ENCODE measurements at regions not wholly inside any gene's neighbourhood (a gene's known extent, or its start where the extent isn't known, plus 50 kb on each side); places are given as distances from the start of the nearest gene placed in this dataset.
"Not testable (repeated sequence)": the region's sequence is repeated elsewhere in the genome, so short reads cannot be mapped to it uniquely, and the experiment has no call there.

DNA sequence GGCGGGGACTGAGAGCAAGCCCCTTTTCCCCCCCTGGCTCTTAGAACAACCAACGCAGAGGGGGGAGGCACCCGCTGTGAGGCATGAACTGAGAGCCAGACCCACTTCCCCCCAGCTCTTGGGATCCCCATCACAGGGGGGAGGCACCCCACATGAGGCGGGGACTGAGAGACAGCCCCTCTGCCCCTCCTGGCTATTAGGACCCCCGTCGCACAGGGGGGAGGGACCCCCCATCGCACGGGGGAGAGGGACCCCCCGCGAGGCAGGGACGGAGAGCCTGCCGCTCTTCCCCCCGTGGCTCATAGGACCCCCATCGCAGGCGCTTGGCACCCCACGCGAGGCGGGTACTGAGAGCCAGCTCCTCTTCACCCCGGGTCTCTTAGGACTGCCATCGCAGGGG lies 195.8 kb upstream of the PZP start:
- Histone ChIP-seq H3K4me2 (ENCODE audit: low read depth, low read length) (no peak overlapping the region), H2AFZ (ENCODE audit: low read length) (no peak overlapping the region), H3K79me2 (ENCODE audit: insufficient read depth, low read length) (no peaks in the 10 kb centered on the region), H3K27ac (ENCODE audit: extremely low read length, insufficient read depth, low read length) (no peak overlapping the region), H3K4me3 (replicated peaks in 1 of 3; ENCODE audit: insufficient read depth in 1 of 3, low read depth in 2 of 3, low read length in 3 of 3) (no peak overlapping the region), H3K27me3 (ENCODE audit: control insufficient read depth in 1 of 2, insufficient read depth in 2 of 2, low read length in 2 of 2) (no peaks in the 10 kb centered on the region), H4K20me1 (ENCODE audit: insufficient read depth, low read length) (no peaks in the 10 kb centered on the region), H3K9ac (ENCODE audit: insufficient read depth, low read depth, low read length) (no peak overlapping the region), H3K36me3 (replicated peaks in 1 of 2; ENCODE audit: control insufficient read depth in 1 of 2, insufficient read depth in 2 of 2, low read length in 2 of 2) (no peaks in the 10 kb centered on the region), H3K4me1 (ENCODE audit: insufficient read depth, low read length) (0 out of 2 replicates have a peak, but pooled peaks cover 8% of the 10 kb centered on the region), H3K9me3 (ENCODE audit: low read length) (no peaks in the 10 kb centered on the region)
- DNase-seq (ENCODE audit: low spot score), result no peak
- intact Hi-C loops (cut with micrococcal nuclease; ENCODE audit: unreplicated experiment) (no loop called here), in situ Hi-C loops (cut with HindIII; ENCODE audit: extremely low pct_ligation_motif_present, low pct_unique_long_range_greater_than_20kb) (no loop called here)
- no CpG with 5 or more reads among the region's 20 CpGs for WGBS (ENCODE audit: low lambda C conversion rate)
- ChIA-PET CTCF (ENCODE audit: low intra/inter-chr PET ratio, low total read pairs) (no interaction called here), POLR2A (no interaction called here)
- FAIRE-seq, result no peak
- no peak; the same call in 1 of the 3 replicates for ATAC-seq
- TF ChIP-seq RXRA (CRISPR knock-in tag; IDR thresholded peaks at IDR 0.05) (no peak), KAT8 (CRISPR knock-in tag; IDR thresholded peaks at IDR 0.05) (no peak), ZNF879 (CRISPR knock-in tag; IDR thresholded peaks at IDR 0.05) (no peak)
- no TSS peak for BruUV-seq (replicated peaks)

DNA sequence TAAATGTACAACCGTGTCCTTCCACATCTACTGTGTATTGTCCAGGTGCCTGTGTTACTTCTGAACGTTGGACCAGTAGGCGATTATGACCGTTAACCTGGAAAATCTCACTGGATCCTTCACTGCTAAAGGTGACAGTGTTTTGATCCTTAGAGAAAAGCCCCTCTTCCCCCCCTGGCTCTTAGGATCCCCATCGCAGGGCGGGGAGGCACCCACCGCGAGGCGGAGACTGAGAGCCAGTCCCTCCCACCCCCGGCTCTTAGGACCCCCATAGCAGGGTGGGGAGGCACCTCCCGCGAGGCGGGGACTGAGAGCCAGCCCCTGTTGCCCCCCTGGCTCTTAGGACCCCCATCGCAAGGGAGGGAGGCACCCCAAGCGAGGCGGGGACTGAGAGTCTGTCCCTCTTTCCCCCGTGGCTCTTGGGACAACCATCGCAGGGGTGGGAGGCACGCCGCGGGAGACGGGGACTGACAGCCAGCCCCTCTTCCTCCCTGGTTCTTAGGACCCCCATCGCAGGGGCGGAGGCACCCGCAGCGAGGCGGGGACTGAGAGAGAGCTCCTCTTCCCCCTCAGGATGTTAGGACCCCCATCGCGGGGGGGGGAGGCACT lies 194.3 kb upstream of the PZP start:
- POLR2A ChIA-PET, result not testable (repeated sequence)

DNA sequence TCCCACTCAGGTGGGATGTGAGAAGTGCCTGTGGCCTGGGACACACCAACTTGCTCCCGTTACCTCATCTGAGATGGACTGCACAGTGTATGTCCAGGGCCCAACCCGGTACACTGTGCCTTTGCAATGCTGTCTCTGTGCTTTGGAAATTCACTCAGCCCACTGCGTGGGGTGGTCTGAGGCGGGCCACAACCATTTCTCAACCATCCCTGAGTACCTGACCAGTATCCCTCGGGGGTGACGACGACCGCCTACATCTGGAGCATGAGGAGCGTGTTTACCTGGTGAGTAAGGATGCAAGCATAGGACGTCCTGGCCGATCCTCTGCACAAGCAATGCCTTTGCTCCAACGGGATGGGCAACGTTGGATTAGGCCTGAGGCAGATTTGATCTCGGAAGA lies 188.2 kb upstream of the PZP start:
- H4K20me1 ChIP-seq (ENCODE audit: insufficient read depth, low read length); H3K36me3 ChIP-seq (replicated peaks in 1 of 2; ENCODE audit: control insufficient read depth in 1 of 2, insufficient read depth in 2 of 2, low read length in 2 of 2); H3K4me2 ChIP-seq (ENCODE audit: low read depth, low read length); H2AFZ ChIP-seq (ENCODE audit: low read length); H3K27me3 ChIP-seq (ENCODE audit: control insufficient read depth in 1 of 2, insufficient read depth in 2 of 2, low read length in 2 of 2); FAIRE-seq; H3K27ac ChIP-seq (ENCODE audit: extremely low read length, insufficient read depth, low read length); H3K4me3 ChIP-seq (replicated peaks in 1 of 3; ENCODE audit: insufficient read depth in 1 of 3, low read depth in 2 of 3, low read length in 3 of 3); H3K9me3 ChIP-seq (ENCODE audit: low read length); POLR2A ChIA-PET; H3K79me2 ChIP-seq (ENCODE audit: insufficient read depth, low read length); intact Hi-C loops (cut with micrococcal nuclease; ENCODE audit: unreplicated experiment); DNase-seq (ENCODE audit: low spot score); H3K9ac ChIP-seq (ENCODE audit: insufficient read depth, low read depth, low read length); CTCF ChIA-PET (ENCODE audit: low intra/inter-chr PET ratio, low total read pairs); in situ Hi-C loops (cut with HindIII; ENCODE audit: extremely low pct_ligation_motif_present, low pct_unique_long_range_greater_than_20kb); BruUV-seq (replicated peaks): not testable (repeated sequence)
- WGBS (ENCODE audit: low lambda C conversion rate), result 97% methylated on average over 14 of the region's 14 CpGs
- ATAC-seq, result peak; percentile 40
- peaks cover 17% of the 10 kb centered on the region for H3K4me1 ChIP-seq (ENCODE audit: insufficient read depth, low read length)

More for the DNA sequence above, 194.3 kb upstream of the PZP start:
- H3K27me3 ChIP-seq (ENCODE audit: control insufficient read depth in 1 of 2, insufficient read depth in 2 of 2, low read length in 2 of 2); BruUV-seq (replicated peaks); H3K27ac ChIP-seq (ENCODE audit: extremely low read length, insufficient read depth, low read length); H2AFZ ChIP-seq (ENCODE audit: low read length); CTCF ChIA-PET (ENCODE audit: low intra/inter-chr PET ratio, low total read pairs); intact Hi-C loops (cut with micrococcal nuclease; ENCODE audit: unreplicated experiment); DNase-seq (ENCODE audit: low spot score); H3K79me2 ChIP-seq (ENCODE audit: insufficient read depth, low read length); H3K4me3 ChIP-seq (replicated peaks in 1 of 3; ENCODE audit: insufficient read depth in 1 of 3, low read depth in 2 of 3, low read length in 3 of 3); H3K4me1 ChIP-seq (ENCODE audit: insufficient read depth, low read length); H3K9ac ChIP-seq (ENCODE audit: insufficient read depth, low read depth, low read length); FAIRE-seq; in situ Hi-C loops (cut with HindIII; ENCODE audit: extremely low pct_ligation_motif_present, low pct_unique_long_range_greater_than_20kb); H3K4me2 ChIP-seq (ENCODE audit: low read depth, low read length); ATAC-seq; H3K9me3 ChIP-seq (ENCODE audit: low read length); H4K20me1 ChIP-seq (ENCODE audit: insufficient read depth, low read length); H3K36me3 ChIP-seq (replicated peaks in 1 of 2; ENCODE audit: control insufficient read depth in 1 of 2, insufficient read depth in 2 of 2, low read length in 2 of 2): not testable (repeated sequence)
- 81% methylated on average over 4 of the region's 29 CpGs for WGBS (ENCODE audit: low lambda C conversion rate)

DNA sequence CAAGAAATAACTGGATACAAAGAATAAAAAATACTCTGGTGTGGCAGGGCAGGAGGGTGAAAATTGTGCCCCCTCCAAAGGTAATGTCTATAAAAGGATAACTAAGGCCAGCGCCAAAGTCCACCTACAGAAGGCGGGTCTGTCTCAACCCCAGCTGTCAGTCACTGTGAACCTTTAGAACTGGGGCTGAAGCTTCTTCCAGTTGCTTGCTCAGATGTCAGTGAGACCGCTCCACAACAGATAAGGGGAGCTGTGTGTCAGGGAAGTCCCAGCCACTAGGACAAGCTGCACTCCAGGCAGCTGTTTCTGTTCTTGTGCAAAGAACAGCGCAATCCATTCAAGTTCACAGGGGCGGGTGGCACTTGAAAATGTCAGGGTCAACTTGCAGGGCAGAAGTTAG lies 187.0 kb upstream of the PZP start:
- H3K4me1 ChIP-seq (ENCODE audit: insufficient read depth, low read length), result peaks cover 17% of the 10 kb centered on the region
- CTCF ChIA-PET (ENCODE audit: low intra/inter-chr PET ratio, low total read pairs); BruUV-seq (replicated peaks); FAIRE-seq; DNase-seq (ENCODE audit: low spot score); H3K79me2 ChIP-seq (ENCODE audit: insufficient read depth, low read length); intact Hi-C loops (cut with micrococcal nuclease; ENCODE audit: unreplicated experiment); H4K20me1 ChIP-seq (ENCODE audit: insufficient read depth, low read length); H3K9me3 ChIP-seq (ENCODE audit: low read length); H3K36me3 ChIP-seq (replicated peaks in 1 of 2; ENCODE audit: control insufficient read depth in 1 of 2, insufficient read depth in 2 of 2, low read length in 2 of 2); POLR2A ChIA-PET; in situ Hi-C loops (cut with HindIII; ENCODE audit: extremely low pct_ligation_motif_present, low pct_unique_long_range_greater_than_20kb); H3K4me2 ChIP-seq (ENCODE audit: low read depth, low read length); H3K27me3 ChIP-seq (ENCODE audit: control insufficient read depth in 1 of 2, insufficient read depth in 2 of 2, low read length in 2 of 2); H3K27ac ChIP-seq (ENCODE audit: extremely low read length, insufficient read depth, low read length); H3K9ac ChIP-seq (ENCODE audit: insufficient read depth, low read depth, low read length); H2AFZ ChIP-seq (ENCODE audit: low read length); H3K4me3 ChIP-seq (replicated peaks in 1 of 3; ENCODE audit: insufficient read depth in 1 of 3, low read depth in 2 of 3, low read length in 3 of 3): not testable (repeated sequence)
- WGBS (ENCODE audit: low lambda C conversion rate), result no CpG with 5 or more reads among the region's 5 CpGs
- ATAC-seq, result peak; percentile 95
